HepG2 (cell line): ENCODE measurements at regions not wholly inside any gene's neighbourhood (a gene's known extent, or its start where the extent isn't known, plus 50 kb on each side); places are given as distances from the start of the nearest gene placed in this dataset.

Experiments
- ATAC-seq: fragments of 200-7000 bp; cut with Tn5 transposase; 3 replicates; pipeline ENCODE4 v1.9.1; 2020; ENCODE audit warnings: mild to moderate bottlenecking, moderate library complexity
- BruUV-seq: library from RNA; stranded (reverse); fragments of 400-500 nt; replicated peaks from 2 replicates; lab custom pipeline; 2021; lab: Mats Ljungman, UMichigan
- CTCF ChIA-PET: fragments of 300-600 bp; formaldehyde crosslinking; extraction: SDS; loops from one replicate; lab custom pipeline; 2021; ENCODE audit warnings: low total read pairs, inconsistent platforms, low intra/inter-chr PET ratio; lab: Yijun Ruan, JAX
- POLR2A ChIA-PET: fragments of 350-600 bp; sonication (Branson Sonifier 250); formaldehyde crosslinking; loops from one replicate; lab custom pipeline; 2020; ENCODE audit warnings: antibody characterized with exemption, inconsistent platforms; lab: Yijun Ruan, JAX
- DNase-seq: peaks from one replicate; pipeline ENCODE4 v3.0.0-alpha.2; 2015; ENCODE audit warnings: low spot score
- FAIRE-seq: peaks from 3 replicates; lab custom pipeline; 2011; peaks lifted over from hg19 to GRCh38; lab: Jason Lieb, UNC
- H2AFZ ChIP-seq: one replicate; pipeline ENCODE4 v1.6.1; 2011; ENCODE audit warnings: low read length, inconsistent platforms
- H3K27ac ChIP-seq: fragments of 300-600 bp; 3 replicates; pipeline ENCODE4 v1.8.0; 2011; ENCODE audit warnings: mixed run types, mild to moderate bottlenecking, mixed read lengths, low read length, inconsistent platforms; ENCODE audit not compliant: insufficient read depth; ENCODE audit errors: extremely low read length
- H3K27me3 ChIP-seq, 2 experiments: fragments of 200-600 bp in 1 of 2; 2 replicates in 1 of 2; 3 replicates in 1 of 2; pipeline versions ENCODE4 v1.6.0 to v1.8.0; 2011; ENCODE audit warnings: low read length in 2 of 2, mild to moderate bottlenecking in 2 of 2, moderate library complexity in 2 of 2, inconsistent platforms in 1 of 2; ENCODE audit not compliant: insufficient read depth in 2 of 2, control insufficient read depth in 1 of 2
- H3K36me3 ChIP-seq, 2 experiments: fragments of 200-600 bp in 1 of 2; replicated peaks in 1 of 2; 2 replicates in 1 of 2; 3 replicates in 1 of 2; pipeline versions ENCODE4 v1.5.1 to v1.8.0; 2011; ENCODE audit warnings: low read length in 2 of 2, inconsistent platforms in 1 of 2; ENCODE audit not compliant: insufficient read depth in 2 of 2, control insufficient read depth in 1 of 2
- H3K4me1 ChIP-seq: 2 replicates; pipeline ENCODE4 v1.5.1; 2012; ENCODE audit warnings: low read length, inconsistent platforms; ENCODE audit not compliant: insufficient read depth
- H3K4me2 ChIP-seq: 2 replicates; pipeline ENCODE4 v1.6.0; 2011; ENCODE audit warnings: low read depth, low read length, inconsistent platforms
- H3K4me3 ChIP-seq, 3 experiments: fragments of 200-600 bp in 1 of 3; sonication (generic), shearing (Covaris generic) in 1 of 3; replicated peaks in 1 of 3; 2 replicates each; pipeline ENCODE4 v1.5.1; 2011 to 2016; ENCODE audit warnings: low read length in 3 of 3, inconsistent platforms in 2 of 3, low read depth in 2 of 3, mild to moderate bottlenecking in 2 of 3, control low read depth in 1 of 3, mixed read lengths in 1 of 3; ENCODE audit not compliant: insufficient read depth in 1 of 3
- H3K79me2 ChIP-seq: one replicate; pipeline ENCODE4 v1.6.1; 2011; ENCODE audit warnings: low read length, inconsistent platforms; ENCODE audit not compliant: insufficient read depth
- H3K9ac ChIP-seq: 2 replicates; pipeline ENCODE4 v1.6.0; 2011; ENCODE audit warnings: mild to moderate bottlenecking, low read depth, low read length, inconsistent platforms; ENCODE audit not compliant: insufficient read depth
- H3K9me3 ChIP-seq: 2 replicates; pipeline ENCODE4 v1.5.1; 2012; ENCODE audit warnings: mild to moderate bottlenecking, low read length
- H4K20me1 ChIP-seq: 2 replicates; pipeline ENCODE4 v1.6.0; 2011; ENCODE audit warnings: inconsistent platforms, mild to moderate bottlenecking, low read length, moderate library complexity; ENCODE audit not compliant: insufficient read depth
- ASH2L ChIP-seq: fragments of 300-600, 200-600 bp; sonication (generic); IDR thresholded peaks from 2 replicates; pipeline ENCODE4 v1.7.0; 2017; ENCODE audit warnings: low read depth, mild to moderate bottlenecking, moderate library complexity, mixed read lengths, low read length; ENCODE audit not compliant: insufficient read length
- NKX3-1 ChIP-seq: sonication (generic); formaldehyde crosslinking; IDR thresholded peaks from 2 replicates; pipeline ENCODE4 v1.5.0; 2020; ENCODE audit warnings: missing genetic modification reagents
- ONECUT2 ChIP-seq: sonication (generic); formaldehyde crosslinking; IDR thresholded peaks from 2 replicates; pipeline ENCODE4 v1.4.0; 2020; ENCODE audit warnings: missing genetic modification reagents
- ZFAT ChIP-seq: sonication (generic); formaldehyde crosslinking; conservative IDR thresholded peaks from 2 replicates; pipeline ENCODE4 v1.8.1; 2023; ENCODE audit warnings: missing genetic modification reagents, inconsistent platforms
- WGBS: methylation state at CpG from one replicate; pipeline ENCODE4 v1.1.6; 2017; ENCODE audit warnings: low lambda C conversion rate; 5-methylcytosine and 5-hydroxymethylcytosine counted together
- in situ Hi-C: cut with HindIII; loops from 2 replicates; pipeline ENCODE4 v1.10.0; 2017; ENCODE audit warnings: low pct_unique_long_range_greater_than_20kb; ENCODE audit not compliant: extremely low pct_ligation_motif_present
- intact Hi-C: fragments of 100-400 bp; cut with micrococcal nuclease; formaldehyde crosslinking; loops from one replicate; pipeline ENCODE4 v1.10.0; 2022; ENCODE audit not compliant: unreplicated experiment
- TF ChIP-seq, protein P1 (sequence below): sonication (generic); formaldehyde crosslinking; IDR thresholded peaks from 2 replicates; pipeline ENCODE4 v1.4.0; 2020; ENCODE audit warnings: missing genetic modification reagents, borderline replicate concordance
- TF ChIP-seq, protein P2 (sequence below): sonication (generic); formaldehyde crosslinking; IDR thresholded peaks from 2 replicates; pipeline ENCODE4 v1.4.0; 2020; ENCODE audit warnings: missing genetic modification reagents
- TF ChIP-seq, protein P3 (sequence below), 2 experiments: sonication (generic) in 1 of 2; formaldehyde crosslinking in 1 of 2; IDR thresholded peaks; 2 replicates each; pipeline versions ENCODE4 v1.6.1 to v1.9.0; 2014 to 2022; ENCODE audit warnings: antibody characterized with exemption in 1 of 2, borderline replicate concordance in 1 of 2, inconsistent platforms in 1 of 2, low read depth in 1 of 2, missing genetic modification reagents in 1 of 2

DNA sequence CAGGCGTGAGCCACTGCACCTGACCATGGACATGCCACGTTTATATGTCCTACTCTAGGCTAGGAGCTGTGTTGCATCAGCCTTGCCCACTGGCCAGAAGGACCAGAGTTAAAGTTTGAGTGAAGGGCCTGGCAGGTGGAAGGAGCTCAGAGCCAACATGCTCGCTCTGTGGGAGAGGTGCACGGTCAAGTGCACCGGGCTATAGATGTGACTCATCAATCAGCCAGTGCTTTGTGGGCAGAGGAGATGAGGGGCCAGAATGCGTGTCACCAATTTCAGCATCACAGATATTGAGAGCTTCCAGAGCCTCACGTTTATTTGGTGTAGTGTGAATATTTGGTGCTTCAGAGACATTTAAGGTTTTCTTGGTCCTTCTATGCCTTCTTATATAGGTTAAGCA is 137.3 kb upstream of the KBTBD8 start:
- DNase-seq = no peak
- 37% methylated on average over 6 of the region's 7 CpGs for WGBS
- no peak overlapping the region for H3K4me2 ChIP-seq
- H3K4me1 ChIP-seq = no peaks in the 10 kb centered on the region
- H3K27me3 ChIP-seq = peaks cover 0 to 4% of the 10 kb centered on the region in 2 experiments; a peak in 1 of 5 replicates
- intact Hi-C loops = no loop called here
- no peak for ATAC-seq
- FAIRE-seq = no peak
- no peak overlapping the region for H3K4me3 ChIP-seq
- no peak overlapping the region for H2AFZ ChIP-seq
- BruUV-seq = no TSS peak
- H3K9me3 ChIP-seq = no peaks in the 10 kb centered on the region
- TF ChIP-seq ONECUT2 (CRISPR knock-in tag) (no peak), ASH2L (no peak), NKX3-1 (no peak), ZFAT (CRISPR knock-in tag) (no peak)
- TF ChIP-seq, protein P1, sequence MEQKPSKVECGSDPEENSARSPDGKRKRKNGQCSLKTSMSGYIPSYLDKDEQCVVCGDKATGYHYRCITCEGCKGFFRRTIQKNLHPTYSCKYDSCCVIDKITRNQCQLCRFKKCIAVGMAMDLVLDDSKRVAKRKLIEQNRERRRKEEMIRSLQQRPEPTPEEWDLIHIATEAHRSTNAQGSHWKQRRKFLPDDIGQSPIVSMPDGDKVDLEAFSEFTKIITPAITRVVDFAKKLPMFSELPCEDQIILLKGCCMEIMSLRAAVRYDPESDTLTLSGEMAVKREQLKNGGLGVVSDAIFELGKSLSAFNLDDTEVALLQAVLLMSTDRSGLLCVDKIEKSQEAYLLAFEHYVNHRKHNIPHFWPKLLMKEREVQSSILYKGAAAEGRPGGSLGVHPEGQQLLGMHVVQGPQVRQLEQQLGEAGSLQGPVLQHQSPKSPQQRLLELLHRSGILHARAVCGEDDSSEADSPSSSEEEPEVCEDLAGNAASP = no peak
- TF ChIP-seq, protein P2, sequence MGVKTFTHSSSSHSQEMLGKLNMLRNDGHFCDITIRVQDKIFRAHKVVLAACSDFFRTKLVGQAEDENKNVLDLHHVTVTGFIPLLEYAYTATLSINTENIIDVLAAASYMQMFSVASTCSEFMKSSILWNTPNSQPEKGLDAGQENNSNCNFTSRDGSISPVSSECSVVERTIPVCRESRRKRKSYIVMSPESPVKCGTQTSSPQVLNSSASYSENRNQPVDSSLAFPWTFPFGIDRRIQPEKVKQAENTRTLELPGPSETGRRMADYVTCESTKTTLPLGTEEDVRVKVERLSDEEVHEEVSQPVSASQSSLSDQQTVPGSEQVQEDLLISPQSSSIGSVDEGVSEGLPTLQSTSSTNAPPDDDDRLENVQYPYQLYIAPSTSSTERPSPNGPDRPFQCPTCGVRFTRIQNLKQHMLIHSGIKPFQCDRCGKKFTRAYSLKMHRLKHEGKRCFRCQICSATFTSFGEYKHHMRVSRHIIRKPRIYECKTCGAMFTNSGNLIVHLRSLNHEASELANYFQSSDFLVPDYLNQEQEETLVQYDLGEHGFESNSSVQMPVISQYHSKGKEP (CRISPR knock-in tag) = no peak
- TF ChIP-seq, protein P3, sequence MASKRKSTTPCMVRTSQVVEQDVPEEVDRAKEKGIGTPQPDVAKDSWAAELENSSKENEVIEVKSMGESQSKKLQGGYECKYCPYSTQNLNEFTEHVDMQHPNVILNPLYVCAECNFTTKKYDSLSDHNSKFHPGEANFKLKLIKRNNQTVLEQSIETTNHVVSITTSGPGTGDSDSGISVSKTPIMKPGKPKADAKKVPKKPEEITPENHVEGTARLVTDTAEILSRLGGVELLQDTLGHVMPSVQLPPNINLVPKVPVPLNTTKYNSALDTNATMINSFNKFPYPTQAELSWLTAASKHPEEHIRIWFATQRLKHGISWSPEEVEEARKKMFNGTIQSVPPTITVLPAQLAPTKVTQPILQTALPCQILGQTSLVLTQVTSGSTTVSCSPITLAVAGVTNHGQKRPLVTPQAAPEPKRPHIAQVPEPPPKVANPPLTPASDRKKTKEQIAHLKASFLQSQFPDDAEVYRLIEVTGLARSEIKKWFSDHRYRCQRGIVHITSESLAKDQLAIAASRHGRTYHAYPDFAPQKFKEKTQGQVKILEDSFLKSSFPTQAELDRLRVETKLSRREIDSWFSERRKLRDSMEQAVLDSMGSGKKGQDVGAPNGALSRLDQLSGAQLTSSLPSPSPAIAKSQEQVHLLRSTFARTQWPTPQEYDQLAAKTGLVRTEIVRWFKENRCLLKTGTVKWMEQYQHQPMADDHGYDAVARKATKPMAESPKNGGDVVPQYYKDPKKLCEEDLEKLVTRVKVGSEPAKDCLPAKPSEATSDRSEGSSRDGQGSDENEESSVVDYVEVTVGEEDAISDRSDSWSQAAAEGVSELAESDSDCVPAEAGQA (IDR thresholded peaks at IDR 0.05; ENCODE audit: low read depth) = no peak
- TF ChIP-seq, protein P3 (CRISPR knock-in tag; IDR thresholded peaks at IDR 0.05; ENCODE audit: borderline replicate concordance) = no peak
- no peak overlapping the region for H3K27ac ChIP-seq
- no peaks in the 10 kb centered on the region for H4K20me1 ChIP-seq
- H3K36me3 ChIP-seq = no peaks in the 10 kb centered on the region
- no peak overlapping the region for H3K9ac ChIP-seq
- no peaks in the 10 kb centered on the region for H3K79me2 ChIP-seq
- in situ Hi-C loops = no loop called here
- CTCF ChIA-PET = no interaction called here
- POLR2A ChIA-PET = no interaction called here
